ENCODE measurements at regions not wholly inside any gene's neighbourhood (a gene's known extent, or its start where the extent isn't known, plus 50 kb on each side); places are given as distances from the start of the nearest gene placed in this dataset.
A peak's percentile ranks its signal among the peaks of the same experiment; 100 is the strongest.

DNA sequence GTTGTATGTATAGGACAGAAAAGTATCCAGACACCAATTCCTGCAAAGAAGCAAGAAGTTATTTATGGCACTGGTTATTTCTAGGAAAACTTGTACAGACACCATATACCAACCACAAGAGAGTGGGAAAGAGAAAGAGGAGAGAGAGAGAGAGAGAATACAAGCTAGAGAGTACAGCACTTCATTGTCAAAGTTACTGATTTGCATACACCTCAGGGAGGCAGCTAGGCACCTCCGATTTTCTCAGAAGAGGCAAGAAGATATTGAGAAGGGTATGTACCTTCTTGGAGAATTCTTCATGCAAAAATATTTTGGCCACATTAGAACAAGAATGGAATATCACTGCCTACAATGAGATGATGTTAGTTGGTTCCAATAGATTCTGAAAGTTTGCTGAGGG is 333.9 kb upstream of the PIK3C3 start:
- no peak for DNase-seq (ENCODE audit: low spot score)

DNA sequence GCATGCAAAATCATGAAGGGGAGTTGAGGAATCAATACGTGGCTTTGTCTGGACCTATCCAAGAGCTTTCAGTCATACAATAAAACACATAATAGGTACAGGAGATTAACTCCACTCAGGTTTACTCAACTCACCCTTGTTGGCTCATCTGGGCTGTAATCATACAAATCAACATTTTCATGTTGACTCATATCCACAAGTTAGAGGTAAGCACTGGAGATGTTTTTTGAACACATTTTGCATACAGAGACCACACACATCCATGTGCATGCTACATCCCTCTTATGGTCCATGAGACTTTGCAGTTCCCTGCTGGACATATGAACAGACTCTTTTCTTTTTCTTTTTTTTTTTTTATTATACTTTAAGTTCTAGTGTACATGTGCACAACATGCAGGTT is 336.9 kb upstream of the PIK3C3 start:
- DNase-seq (ENCODE audit: low spot score), result no peak

DNA sequence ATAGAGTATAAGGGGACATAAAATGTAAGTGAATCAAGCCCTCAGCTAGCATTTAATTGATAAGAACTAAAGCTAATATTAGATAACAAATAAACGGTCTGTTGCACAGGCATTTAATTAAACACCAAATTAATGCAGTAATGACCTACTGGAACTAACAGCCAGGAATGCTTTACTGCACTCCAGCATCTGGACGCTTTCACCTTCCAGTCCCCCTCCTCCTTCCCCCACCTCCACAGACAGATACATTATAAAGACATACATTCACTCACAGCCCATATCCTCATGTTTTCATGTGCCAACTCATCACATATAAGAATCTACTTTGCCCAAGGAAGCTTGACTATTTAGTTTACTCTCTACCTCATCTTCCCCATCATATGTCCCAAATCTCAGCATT is 337.4 kb upstream of the PIK3C3 start:
- DNase-seq (ENCODE audit: low spot score), result no peak

DNA sequence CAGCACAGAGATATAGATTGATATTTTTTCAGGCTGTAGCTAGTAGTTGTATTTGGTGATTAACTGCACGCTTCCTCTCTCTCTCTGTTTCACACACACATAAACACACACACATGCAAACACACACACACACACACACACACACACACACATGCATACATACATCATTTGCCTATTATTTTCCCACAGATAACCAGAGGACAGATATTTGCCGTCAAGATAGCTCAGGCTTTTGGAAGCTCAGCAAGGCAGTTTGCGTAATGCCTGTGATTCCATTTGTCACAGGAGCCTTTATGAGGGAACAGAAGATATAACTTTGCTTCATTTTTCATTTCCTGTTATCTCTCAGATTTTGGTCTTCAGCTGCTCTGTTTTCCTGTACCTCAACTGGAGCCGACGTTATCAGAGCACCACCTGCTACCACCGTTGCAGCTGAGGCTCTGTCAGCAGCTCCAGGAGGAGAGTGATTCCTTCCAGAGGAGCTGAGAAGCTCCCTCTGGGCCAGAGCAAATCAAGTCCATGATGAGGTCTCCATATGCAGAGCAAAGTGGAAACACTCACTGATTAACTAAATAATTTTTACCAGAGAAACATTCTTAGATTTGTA is 341.9 kb upstream of the PIK3C3 start:
- no peak for DNase-seq (ENCODE audit: low spot score)

DNA sequence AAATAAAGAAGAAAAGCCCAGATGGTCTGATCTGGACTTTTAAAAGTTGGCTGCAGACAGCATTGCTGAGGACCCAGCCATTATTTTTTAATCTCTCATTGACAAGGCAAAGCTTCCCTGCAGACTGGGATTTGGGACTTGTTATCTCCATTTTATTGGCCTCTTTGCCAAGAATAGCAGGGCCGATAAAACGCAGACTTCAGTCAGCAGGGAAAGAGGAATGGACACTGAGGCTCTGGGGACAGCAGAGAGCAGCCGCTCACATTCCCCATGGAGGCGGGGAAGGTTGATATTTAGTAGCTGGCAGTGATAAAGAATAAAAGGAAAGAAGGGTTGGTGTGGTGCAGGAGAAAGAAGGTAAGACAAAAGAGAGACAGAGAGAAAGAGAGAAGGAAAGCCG is 350.1 kb upstream of the PIK3C3 start:
- no peak for DNase-seq (ENCODE audit: low spot score)

DNA sequence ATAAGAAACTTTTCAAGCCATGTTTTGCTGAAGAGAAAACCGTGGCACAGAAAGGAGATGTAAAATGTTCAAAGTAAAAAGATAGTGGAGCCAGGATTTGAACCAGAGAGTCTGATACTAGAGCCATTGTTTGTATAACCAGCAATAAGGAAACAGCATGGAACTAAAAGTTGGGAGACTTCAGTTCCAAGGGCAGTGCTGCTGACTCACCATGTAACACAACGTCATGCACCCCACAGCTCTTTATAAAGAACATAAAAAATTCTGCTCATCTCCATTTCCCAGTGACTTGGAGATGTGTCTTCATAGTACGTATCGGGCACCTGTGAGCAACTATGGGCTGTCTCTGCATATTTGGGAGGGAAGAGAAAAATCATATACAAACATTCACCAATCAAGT is 353.0 kb upstream of the PIK3C3 start:
- no peak for DNase-seq (ENCODE audit: low spot score)

GRCh38 chr18:41600693-41601391 is 354.2 kb upstream of the PIK3C3 start:
- no peak for DNase-seq (ENCODE audit: low spot score)

GRCh38 chr18:41599466-41599865 is 355.6 kb upstream of the PIK3C3 start:
- DNase-seq (ENCODE audit: low spot score), result peak; percentile 11

- DNase-seq (ENCODE audit: low spot score), result no peak
These were observed 360.5 kb upstream of the PIK3C3 start for GRCh38 chr18:41594582-41594981.

- no peak for DNase-seq (ENCODE audit: low spot score)
These were observed 361.8 kb upstream of the PIK3C3 start for GRCh38 chr18:41593171-41593675.

DNA sequence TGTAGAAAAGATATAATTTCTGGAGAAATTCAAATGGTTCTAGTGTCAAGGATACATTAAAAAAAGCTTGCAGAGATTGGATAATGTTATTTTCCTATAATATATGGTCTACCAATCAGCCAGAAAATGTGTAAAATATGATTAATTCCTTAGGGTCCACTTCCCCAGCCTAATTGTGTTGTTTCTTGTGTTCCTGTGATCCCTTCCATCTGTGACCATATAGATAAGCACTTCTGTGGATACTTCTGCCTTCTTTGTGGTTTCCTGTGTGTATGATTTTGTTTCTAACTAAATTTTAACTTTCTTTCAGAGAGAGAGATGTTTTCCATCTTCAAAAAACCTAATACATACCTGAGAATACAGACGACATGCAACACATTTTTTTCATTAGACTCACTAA is 367.1 kb upstream of the PIK3C3 start:
- DNase-seq (ENCODE audit: low spot score), result no peak

GRCh38 chr18:41585512-41585911 is 369.5 kb upstream of the PIK3C3 start:
- DNase-seq (ENCODE audit: low spot score), result no peak

DNA sequence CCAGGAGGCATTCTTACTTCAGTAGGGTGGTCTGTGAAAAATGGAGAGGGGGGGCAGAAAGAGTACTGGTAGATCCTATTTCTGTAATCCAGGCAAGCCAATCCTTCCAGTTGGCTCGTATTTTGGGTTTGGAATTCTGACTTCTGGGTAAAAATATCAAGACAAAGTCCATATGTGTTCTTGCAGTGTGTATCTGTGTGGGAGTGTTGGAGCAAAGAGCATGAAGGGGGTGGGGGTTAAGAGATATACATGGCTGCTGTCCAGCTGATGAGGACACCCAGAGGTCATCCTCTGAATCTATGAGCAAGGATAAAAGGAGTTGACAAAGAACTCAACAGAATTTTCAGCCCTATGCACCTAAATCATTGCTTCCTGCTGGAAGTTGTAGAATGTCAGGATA is 375.8 kb upstream of the PIK3C3 start:
- DNase-seq (ENCODE audit: low spot score), result no peak

GRCh38 chr18:41577529-41577928 is 377.5 kb upstream of the PIK3C3 start:
- DNase-seq (ENCODE audit: low spot score), result no peak

- DNase-seq (ENCODE audit: low spot score), result no peak
These were observed 378.4 kb upstream of the PIK3C3 start for GRCh38 chr18:41576643-41577042.

GRCh38 chr18:41569867-41570266 is 385.2 kb upstream of the PIK3C3 start:
- DNase-seq (ENCODE audit: low spot score), result no peak

DNA sequence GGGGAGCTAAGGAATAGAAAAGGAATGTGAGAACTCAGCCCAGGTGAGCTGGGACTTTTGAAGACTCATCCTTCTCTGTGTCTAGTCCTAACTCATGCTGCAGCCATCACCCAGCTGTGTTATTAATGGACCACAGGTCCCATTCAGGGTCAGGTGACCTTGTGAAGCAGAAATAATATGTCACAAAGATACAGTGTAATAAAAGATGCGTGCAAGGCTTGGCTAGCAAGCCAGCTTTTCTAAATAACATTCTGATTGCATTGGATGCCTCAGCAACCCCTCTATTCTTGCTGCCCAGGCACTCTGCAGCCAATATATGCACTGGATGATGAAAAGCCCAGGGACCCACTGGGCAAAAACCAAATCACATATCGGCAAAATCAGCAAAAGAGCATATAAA is 393.1 kb upstream of the PIK3C3 start:
- DNase-seq (ENCODE audit: low spot score), result no peak

DNA sequence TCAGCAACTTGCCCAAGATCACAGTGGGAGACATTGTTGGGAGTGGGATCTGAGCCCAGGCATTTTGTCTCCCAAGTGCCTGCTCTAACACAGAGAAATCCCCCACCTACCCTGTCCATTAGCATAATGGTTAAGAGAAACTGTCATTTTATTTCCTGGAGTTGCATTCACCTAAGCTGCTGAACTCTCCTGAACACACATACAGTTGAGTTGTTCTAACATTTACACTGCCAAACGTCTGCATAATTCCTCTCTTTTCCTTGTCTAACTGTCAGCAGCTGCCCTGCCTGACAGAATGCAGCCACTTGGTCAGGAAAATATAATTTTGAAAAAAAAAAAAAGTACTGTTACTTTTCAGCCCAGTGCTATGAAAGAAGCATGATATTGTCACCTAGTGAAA is 396.3 kb upstream of the PIK3C3 start:
- DNase-seq (ENCODE audit: low spot score), result no peak

GRCh38 chr18:41553716-41554115 is 401.3 kb upstream of the PIK3C3 start:
- no peak for DNase-seq (ENCODE audit: low spot score)

DNA sequence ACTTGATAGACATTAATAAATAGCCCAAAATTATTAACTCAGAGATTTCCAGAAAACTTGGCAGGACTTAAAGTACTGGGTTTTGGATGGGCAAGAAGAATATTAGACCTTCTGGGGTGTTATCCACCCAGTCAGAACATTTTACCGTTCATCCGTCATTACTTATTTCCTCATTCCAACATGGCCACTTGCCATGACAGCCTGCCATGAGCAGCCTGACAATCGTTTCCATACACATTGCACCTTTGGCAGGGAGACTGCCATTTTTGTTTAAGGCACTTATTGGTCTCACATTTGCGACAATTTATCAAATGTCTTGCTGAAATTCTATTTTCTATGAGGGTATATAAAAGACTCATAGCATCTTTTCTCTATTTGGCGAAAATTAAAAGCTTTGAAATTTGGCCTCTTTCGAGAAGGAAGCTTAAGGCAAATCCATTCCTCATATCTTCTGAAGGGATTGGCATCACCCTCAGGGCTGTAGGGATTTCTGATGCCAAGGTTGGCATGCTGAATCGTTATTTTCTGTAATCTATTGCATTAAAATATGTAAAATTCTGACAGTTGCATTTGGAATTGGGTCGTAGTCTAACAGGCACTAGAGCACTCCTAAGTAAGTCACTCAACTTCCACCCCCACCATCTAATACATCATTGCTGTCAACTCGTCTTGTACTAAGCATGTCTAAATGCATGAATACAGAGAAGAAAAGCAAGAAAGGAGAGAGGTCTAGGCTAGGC is 406.3 kb upstream of the PIK3C3 start:
- DNase-seq (ENCODE audit: low spot score), result no peak

GRCh38 chr18:41545091-41545888 is 409.7 kb upstream of the PIK3C3 start:
- DNase-seq (ENCODE audit: low spot score), result no peak

DNA sequence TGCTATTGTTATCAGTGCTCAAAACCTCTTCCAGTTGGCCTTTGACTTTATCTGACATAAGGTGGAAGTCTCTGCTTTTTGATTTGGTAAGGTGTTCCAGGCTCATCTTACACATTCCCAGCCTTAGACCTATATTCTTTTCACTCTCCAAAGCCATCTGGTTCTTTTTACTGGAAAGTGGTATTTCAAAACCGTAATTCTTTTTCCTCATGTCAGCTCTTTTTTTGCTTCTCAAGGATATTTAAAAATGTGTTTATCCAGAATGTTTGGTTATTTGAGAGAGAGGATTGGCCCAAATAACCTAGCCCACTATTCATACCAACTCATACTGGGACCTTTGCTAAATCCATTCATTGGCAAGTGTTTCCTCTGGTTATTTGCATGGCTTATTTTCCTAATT is 411.2 kb upstream of the PIK3C3 start:
- no peak for DNase-seq (ENCODE audit: low spot score)
